GM19395 (cell line): ENCODE measurements at regions not wholly inside any gene's neighbourhood (a gene's known extent, or its start where the extent isn't known, plus 50 kb on each side); places are given as distances from the start of the nearest gene placed in this dataset.
"Not testable (repeated sequence)": the region's sequence is repeated elsewhere in the genome, so short reads cannot be mapped to it uniquely, and the experiment has no call there.

Experiments used
- ATAC-seq: cut with Tn5 transposase; IDR thresholded peaks from one replicate; pipeline ENCODE4 v1.9.1; 2021; ENCODE audit warnings: mild to moderate bottlenecking, moderate library complexity; ENCODE audit not compliant: unreplicated experiment

DNA sequence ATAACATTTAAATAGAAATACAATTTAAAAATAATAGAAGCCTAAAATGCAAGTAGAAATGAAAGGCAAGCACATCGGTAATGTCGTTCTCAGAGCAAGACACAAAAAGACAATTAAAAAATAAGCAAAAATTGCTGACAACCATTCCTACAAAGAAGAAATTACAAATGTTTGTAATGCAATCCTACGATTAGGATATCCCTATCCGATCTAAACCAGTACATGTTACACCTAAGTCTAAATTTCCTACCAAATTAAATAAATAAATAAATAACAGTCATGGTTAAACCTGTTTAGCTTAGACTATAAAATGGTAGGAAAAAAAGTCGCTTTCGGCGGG, 90.0 kb downstream of the ANXA2R start:
- ATAC-seq: no peak

DNA sequence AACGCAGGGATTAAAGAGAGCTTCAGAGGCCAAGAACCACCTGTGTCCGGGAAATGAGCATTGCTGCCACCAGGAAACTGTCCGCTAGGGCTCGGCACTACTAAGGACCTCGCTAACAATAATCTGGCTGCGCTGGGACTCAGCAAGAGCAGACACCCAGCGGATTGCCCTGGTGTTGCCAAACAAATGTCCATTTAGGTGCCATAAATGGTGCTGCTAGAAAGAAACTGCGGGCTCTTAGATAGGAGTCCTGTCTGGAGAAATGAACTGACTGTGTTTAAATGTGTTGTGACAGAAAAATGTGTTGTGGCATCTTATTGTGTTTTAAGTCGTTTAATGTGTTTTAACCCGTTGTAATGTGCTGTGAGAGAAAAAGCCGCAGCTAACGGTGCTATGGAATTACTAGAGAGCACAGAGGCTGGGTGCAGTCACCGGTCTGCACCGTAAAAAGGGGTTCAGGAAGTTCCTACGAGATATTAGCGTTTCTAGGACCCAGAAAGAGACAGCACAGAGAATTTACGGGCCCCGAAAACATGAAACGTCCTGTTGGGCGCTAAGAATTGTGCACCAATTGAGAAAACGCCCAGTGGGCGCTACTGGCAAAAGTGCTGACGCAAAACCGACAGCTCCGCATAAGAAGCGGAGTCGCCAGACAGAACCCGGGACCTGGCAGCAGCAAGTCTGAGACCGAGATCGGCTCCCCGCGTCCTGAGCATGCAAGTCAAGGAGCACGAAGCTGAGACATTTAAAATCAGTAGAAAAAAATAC, 90.6 kb downstream of the ANXA2R start:
- peak; percentile 69 for ATAC-seq

DNA sequence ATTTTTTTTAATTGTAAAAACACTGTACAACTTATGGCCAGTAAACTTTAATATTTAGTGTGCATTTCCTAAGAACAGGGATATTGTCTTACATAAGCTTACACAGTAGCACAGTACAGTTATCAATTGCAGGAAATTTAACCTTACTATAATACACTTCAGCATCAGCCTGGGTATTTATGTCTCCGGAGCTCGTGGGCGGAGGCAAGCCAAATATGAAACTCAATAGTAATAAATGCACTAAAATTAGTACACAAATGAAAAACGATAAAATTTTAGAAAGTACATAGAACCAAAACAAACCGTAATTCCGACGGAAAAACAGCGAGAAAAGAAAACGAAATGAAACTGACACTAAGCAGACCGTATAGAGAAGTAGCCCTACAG, 91.2 kb downstream of the ANXA2R start:
- ATAC-seq: peak; percentile 6

DNA sequence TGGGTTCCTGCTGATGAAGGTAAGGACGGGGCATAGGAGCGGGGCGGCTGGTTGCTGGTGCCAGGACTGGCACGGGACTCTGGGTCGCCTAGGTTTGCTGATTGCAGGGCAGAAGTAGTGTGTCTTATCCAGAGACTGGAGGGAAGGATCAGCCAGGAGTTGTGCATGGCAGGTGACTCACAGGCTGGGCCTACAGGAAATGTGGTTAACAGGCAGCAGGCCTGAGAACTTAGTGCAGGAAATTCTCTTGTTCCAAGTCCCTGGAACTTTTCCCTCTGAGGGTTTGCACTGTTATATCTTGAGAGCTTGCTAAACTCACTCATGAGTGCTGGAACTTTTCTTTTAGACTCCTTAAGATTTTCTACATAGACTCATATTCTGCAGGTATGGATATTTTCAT, 95.1 kb downstream of the ANXA2R start:
- no peak for ATAC-seq

DNA sequence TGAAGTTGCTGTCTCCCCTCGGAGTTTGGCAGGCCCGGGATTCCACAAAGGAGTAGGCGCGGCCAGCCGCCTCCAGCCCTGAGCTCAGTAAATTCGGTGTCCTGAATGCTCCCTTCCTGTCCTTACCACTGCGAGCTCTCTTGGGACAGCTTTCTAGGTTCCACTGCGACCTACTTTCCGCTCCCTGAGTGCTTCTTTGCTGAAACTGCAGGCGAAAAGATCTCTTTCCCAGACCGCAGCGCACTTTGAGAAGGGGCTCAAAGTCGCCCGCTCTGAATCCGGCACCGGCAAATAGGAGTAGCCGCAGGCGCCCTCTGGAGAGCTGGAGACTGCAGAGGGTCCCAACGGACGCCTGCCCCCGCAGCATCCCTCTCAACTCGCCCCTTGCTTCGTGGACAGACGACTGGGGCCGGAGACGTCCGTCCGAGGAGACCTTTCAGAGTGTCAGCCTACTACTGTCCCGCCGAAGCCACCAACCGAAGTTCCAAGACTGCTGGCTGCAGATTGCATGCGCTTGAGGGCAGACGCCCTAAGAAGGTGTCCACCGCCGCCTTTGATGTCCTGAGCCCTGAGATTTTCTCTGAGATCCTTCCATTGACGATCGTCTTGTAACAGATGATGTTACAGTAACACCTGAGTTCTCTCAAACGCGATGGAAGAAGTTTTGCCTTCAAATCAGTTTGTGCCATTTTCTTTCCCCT, 96.0 kb downstream of the ANXA2R start:
- ATAC-seq: no peak

DNA sequence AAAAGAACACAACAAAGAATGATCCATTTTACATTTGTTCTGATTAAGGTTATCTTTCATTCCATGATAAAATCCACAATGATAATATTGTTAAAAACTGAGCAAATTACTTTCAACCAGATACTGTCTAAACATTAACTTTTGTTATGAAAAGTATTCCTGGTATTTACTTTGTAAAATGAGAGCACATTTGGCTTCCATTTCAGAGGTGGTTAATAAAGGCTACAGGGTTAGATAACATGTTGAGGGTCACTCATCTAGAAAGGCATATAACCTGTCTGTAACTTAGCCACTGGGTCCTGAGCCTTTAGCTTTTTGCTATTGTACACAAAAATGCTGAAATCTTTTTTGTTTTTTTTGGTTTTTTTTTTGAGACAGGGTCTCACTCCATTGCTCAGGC, 99.3 kb downstream of the ANXA2R start:
- no peak for ATAC-seq

DNA sequence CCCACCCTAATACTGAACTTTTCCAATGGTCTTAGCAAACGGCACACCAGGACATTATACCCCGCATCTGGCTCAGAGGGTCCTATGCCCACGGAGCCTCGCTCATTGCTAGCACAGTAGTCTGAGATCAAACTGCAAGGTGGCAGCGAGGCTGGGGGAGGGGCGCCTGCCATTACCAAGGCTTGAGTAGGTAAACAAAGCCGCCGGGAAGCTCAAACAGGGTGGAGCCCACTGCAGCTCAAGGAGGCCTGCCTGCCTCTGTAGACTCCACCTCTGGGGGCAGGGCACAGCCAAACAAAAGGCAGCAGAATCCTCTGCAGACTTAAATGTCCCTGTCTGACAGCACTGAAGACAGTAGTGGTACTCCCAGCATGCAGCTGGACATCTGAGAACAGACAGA, 108.1 kb downstream of the ANXA2R start:
- ATAC-seq: not testable (repeated sequence)

DNA sequence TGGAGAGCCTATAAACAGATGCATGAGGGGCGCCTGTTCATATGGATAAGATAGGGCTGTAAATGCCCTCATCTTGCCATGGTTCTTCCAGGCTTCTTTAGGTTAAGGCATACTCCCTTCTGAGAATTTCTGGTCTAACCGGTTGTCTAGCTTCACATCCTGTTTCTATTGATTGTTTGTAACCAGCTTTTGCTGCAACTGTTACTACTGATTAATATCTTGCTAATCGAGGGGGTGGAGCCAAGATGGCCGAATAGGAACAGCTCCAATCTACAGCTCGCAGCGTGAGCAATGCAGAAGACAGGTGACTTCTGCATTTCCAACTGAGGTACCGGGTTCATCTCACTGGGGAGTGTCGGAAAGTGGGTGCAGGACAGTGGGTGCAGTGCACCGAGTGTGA, 108.7 kb downstream of the ANXA2R start:
- ATAC-seq: not testable (repeated sequence)

DNA sequence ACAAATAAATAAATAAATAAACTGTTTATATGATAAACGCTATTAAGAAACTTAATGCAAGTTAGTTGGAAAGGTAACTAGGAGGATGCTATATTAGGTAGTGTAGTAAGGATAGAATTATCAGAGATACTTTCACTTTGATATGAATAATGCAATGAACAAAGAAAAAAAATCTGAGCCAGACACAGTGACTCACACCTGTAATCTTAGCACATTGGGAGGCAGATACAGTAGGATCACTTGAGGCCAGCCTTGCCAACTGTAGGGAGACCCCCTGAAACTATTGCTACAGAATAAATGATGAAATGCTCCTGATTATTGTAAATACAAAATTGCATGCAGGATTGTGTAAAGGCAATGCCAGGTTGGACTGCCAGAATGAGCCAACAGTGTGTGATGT, 109.2 kb downstream of the ANXA2R start:
- no peak for ATAC-seq

DNA sequence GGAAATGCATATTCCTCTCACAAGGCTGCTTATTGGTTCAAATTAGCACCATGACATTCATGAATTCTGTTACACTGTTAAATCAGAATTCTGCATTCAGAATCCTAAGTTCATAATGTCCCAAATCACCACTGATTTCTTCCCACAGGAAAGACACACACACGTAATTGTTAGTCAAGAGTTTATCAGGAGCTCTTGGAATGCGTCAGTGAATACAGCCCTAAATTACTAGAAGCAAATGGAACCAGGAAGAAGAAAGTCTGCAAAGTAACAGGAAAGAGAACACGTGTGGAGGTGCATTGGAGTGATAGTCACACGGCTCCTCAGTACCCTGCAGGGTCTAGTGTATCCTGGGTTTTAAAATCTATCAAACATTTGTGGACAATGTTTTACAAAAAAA, 110.2 kb downstream of the ANXA2R start:
- ATAC-seq: no peak

DNA sequence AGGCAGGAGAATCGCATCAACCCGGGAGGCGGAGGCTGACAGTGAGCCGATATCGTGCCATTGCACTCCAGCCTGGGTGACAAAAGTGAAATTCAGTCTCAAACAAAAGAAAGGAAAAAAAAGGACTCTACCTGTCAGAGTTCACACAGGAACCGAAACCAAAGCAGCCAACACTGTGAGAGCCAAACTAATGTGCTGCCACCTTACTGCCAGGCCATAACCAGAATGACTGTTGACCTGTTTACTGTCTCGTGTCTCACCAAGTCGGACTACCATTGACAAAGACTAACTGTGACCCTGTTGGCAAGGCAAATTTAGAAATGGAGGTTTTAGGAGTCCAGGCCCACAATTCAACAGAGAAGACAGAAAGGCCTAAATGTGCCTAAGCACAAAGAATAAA, 112.4 kb downstream of the ANXA2R start:
- ATAC-seq: peak; percentile 74

DNA sequence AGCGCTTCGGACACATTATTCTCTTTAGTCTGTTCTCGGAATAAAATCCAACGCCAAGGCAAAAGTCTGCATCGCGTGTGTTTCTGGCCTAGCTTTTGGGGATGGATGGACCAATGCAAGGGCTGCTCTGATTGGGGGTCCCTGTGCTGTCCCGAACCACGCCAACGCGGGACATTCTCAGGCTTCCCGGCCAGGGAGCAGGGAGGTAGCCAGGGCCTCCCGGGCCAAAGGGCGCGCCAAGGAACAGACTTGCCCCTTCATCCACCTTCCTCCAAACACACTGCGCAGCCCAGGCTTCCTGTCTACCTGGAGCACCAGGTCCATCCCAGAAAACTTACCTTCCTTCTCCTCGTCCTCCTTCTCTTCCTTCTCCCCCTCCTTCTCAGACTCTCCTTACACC, 113.0 kb upstream of the SELENOP start:
- no peak for ATAC-seq

DNA sequence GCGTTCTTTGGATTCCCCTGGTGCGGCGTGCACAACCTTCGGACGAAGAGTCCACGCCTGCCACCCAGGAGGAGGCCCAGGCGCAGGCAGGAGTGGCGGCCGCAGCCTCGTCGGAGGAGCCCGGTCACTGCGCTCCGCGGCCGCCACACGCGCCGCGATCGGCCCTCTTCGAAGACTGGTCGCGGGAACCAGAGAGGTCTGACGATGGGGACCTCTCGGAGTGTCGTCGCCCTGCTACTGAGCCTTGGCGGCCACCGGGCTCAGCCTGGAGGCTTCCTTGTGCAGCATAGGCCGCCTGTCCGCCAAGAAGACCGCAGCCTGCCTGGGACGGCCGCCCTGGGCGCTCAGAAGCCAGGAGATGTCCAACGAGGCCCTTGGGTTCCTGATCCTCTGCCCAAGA, 112.5 kb upstream of the SELENOP start:
- no peak for ATAC-seq

DNA sequence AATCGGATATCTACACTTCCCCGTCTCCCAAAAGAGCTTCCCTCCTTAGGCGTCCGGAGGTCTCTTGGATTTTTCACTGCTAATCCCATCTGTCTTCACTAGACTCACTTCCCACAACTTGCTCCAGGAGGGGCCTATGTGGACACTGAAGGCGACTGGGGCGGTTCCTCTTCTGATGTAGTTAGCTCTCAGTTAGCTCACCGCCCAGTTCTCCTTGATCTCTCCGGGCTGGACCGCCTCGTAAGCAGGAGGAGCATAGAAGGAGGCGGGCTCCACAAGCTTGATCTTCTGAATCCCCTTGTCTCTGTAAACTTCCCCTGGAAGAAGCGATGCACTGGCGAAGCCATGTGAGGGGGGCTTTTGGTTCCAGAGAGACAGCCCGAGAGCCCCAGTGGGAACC, 112.0 kb upstream of the SELENOP start:
- ATAC-seq: no peak

DNA sequence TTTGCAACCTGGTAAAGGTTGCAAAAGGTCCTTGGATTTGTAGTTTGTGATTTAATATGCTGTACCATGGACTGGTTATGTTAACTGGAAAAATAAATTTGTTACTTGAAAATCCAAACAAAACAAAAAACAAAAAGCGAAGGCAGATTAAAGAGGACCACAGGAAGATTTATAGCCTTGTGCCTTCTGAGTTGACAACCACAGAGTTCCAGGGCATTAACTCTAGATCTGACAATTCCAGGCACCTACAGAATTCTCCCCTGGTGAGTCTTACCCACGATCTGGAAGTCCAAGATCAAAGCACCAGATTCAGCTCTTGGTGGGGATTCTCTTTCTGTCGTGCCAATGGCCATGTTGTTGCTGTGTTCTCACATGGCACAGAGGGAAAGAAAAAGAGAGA, 107.9 kb upstream of the SELENOP start:
- no peak for ATAC-seq

DNA sequence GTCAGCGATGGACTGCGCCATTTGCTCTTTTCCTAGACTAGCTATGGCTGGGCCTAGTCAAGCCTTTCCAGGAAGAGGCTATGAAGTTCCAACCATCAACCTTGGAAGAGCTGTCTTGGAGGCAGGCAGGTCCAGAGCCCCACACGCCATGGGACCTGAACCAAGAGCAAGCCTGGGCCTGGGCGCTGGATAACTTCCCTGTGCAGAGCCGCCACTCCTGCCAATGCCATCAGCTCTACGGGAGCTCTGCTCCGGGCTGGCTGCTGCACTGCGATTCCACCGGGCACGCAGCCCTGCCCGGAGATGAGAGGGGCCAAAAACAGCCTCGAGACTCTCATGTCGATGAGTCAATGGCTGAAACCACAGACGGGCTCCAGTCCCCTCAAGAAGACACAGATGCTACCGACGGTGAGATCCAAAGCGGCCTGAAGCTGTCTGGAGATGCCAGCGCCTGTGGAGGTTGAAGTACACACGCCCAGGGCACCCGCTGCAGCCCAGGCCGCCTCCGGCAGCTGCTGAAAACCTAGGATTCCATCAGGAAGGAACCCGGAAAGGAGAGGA, 103.7 kb upstream of the SELENOP start:
- ATAC-seq: no peak

DNA sequence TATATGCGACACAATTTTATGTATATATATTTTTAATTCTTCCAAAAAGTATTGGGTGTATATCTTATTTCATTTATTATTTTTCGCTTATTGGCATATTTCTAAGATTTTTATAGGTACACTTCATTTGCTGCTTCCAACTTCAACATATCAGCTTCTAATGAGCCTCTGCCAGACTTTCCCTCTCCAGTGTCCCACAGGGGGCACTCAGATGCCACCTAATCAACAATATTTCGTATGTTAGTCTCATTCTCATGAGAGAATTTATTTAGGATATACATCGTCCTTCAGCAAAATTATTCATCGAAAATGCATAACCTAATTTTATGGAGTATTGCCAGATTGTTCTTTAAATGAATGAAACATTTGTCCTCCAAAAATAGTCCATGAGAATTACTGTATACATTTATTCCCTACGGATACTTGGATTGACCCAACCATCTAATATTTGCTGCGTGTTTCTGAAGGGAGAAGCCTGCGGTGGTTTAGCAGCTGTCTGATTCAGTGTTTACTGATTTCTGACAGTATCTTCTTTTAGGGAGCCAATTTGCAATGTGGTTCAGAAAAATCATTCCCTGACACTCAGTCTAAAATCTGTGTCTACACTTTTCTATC, 100.6 kb upstream of the SELENOP start:
- no peak for ATAC-seq

DNA sequence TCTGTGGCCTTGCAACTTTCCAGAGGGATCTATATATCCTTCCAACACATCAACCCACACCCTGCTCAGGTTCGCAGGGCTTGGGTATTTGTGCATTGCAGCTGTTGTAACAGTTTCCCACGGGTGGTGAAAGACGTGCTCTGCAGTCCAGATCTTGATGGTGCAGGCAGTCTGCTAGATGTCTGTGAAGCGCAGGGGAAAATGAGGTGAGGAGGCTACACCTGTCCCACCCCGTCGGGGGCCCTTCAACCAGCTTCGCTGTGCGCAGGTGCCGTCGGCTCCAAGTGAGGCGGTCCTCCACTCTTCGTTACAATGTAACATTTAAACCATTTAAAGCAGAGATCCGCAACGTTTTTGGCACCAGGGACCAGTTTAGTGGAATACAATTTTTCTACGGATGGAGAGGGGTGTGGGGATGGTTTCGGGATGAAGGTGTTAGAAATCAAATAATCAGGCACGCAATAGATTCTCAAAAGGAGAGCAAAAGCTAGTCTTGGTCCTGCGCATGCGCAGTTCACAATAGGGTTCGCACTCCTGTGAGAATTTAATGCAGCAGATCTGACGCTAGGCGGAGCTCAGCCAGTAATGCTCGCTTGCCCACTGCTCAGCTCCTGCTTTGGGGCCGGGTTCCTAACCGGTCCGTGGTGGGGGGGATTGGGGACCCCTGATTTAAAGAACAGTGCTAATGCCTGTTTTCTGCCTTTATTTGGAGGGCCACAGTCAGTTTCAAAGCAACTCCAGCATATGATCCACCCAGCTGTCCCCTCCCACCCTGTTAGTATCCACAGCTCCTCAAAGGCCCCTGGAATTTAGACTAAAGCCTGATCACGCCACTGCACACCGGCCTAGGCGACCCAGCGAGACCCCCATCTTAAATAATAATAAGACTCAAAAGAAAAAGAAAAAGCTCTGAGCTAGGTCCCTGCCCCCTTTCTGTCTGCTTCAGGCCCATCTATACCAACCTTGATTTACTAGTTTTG, 97.1 kb upstream of the SELENOP start:
- peak; percentile 95 for ATAC-seq

DNA sequence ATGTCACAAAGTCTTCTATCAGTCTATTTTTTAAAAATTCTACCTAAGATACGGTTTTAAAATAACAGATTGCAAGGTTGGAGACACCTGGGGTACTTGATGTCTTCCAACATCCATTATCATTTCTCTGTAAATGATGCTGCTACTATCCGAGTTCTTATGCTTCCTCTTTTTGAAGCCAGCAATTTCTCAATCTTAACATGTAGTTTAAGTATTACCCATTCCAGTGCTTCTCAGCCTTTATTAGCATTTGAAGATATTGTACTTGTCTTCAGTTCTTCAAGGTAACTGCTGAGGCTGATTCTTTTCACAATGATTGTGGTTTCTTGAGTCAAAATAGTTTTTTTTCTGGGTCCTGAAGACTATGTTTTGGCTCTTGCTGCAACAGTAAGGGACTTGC, 96.4 kb upstream of the SELENOP start:
- ATAC-seq: peak; percentile 15

DNA sequence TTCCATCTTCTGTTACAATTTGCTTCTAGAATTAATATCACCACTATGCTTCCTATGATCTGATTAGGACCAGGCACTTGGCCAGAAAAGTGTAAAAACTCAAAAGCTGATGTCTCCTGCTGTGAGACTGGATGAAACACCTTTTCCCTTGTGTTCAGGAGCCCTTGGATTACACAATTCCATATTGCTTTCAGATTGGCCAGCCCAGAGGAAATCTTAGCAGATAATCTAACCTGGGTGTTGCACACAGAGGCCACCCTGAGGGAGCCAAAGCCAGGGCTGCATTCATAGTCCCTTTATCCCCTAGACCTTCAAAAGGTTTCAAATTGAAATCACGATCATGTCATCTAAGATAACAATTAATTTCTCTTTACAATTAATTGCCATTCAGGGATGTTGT, 94.1 kb upstream of the SELENOP start:
- no peak for ATAC-seq

DNA sequence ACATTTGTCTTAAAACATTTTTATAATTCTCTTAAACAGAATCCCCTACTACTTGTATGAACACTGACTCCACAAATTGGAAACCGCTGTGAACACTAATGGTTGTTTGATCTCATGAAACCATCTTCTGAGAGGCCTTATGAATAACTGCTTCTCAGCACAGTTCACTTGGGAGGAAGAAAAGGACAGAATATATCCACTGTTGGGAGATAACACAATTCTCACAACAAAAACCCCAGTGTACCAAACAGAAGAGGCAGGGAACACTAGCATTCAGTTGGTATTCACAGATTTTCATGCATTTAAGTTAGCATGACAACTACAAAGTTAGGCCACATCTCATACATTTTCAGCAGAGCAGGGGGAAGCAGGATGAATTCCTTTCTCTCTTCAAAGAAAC, 89.0 kb upstream of the SELENOP start:
- no peak for ATAC-seq
